Osteoblast (primary cell): ENCODE measurements at regions not wholly inside any gene's neighbourhood (a gene's known extent, or its start where the extent isn't known, plus 50 kb on each side); places are given as distances from the start of the nearest gene placed in this dataset.

ENCODE experiments used
- DNase-seq: peaks from one replicate; pipeline ENCODE4 v3.0.0; 2011; ENCODE audit warnings: low spot score, mixed read lengths; ENCODE audit not compliant: insufficient read length; ENCODE audit errors: missing footprints
- H2AFZ ChIP-seq: 2 replicates; pipeline ENCODE4 v1.6.0; 2011; ENCODE audit warnings: mild to moderate bottlenecking, low read length
- H3K27ac ChIP-seq: 2 replicates; pipeline ENCODE4 v1.5.1; 2011; ENCODE audit warnings: mild to moderate bottlenecking, low read depth, low read length, moderate library complexity
- H3K27me3 ChIP-seq: 2 replicates; pipeline ENCODE4 v1.6.0; 2012; ENCODE audit warnings: mild to moderate bottlenecking, control low read depth, inconsistent platforms, low read length, moderate library complexity; ENCODE audit not compliant: insufficient read depth
- H3K36me3 ChIP-seq: 2 replicates; pipeline ENCODE4 v1.5.1; 2011; ENCODE audit warnings: mild to moderate bottlenecking, low read length, control low read depth, moderate library complexity; ENCODE audit not compliant: insufficient read depth
- H3K4me1 ChIP-seq: 2 replicates; pipeline ENCODE4 v1.5.1; 2011; ENCODE audit warnings: mild to moderate bottlenecking, low read length, control low read depth, moderate library complexity; ENCODE audit not compliant: insufficient read depth
- H3K4me2 ChIP-seq: 2 replicates; pipeline ENCODE4 v1.6.0; 2011; ENCODE audit warnings: mild to moderate bottlenecking, low read length; ENCODE audit not compliant: insufficient read depth
- H3K4me3 ChIP-seq: fragments of 200-600 bp; sonication (generic); 3 replicates; pipeline ENCODE4 v1.5.1; 2012; ENCODE audit warnings: mild to moderate bottlenecking, low read length, inconsistent platforms; ENCODE audit not compliant: insufficient read depth
- H3K79me2 ChIP-seq: 2 replicates; pipeline ENCODE4 v1.6.0; 2012; ENCODE audit warnings: mild to moderate bottlenecking, low read length, control low read depth, inconsistent platforms; ENCODE audit not compliant: insufficient read depth
- H3K9me3 ChIP-seq: 2 replicates; pipeline ENCODE4 v1.5.1; 2011; ENCODE audit warnings: low read depth, low read length, control low read depth
- H4K20me1 ChIP-seq: 2 replicates; pipeline ENCODE4 v1.6.0; 2012; ENCODE audit warnings: mild to moderate bottlenecking, low read length, control low read depth; ENCODE audit not compliant: insufficient read depth
- CTCF ChIP-seq: IDR thresholded peaks from 2 replicates; pipeline ENCODE4 v1.5.1; 2011; ENCODE audit warnings: mild to moderate bottlenecking, low read depth, low read length, moderate library complexity; ENCODE audit errors: extremely low read depth

GRCh38 chr1:56434740-56435139 lies 144.6 kb downstream of the PLPP3 start:
- no peaks in the 10 kb centered on the region for H3K36me3 ChIP-seq

GRCh38 chr1:56434025-56434424 lies 145.3 kb downstream of the PLPP3 start:
- Histone ChIP-seq H3K4me3 (no peak overlapping the region), H3K4me2 (no peak overlapping the region), H3K79me2 (no peaks in the 10 kb centered on the region), H3K9me3 (no peaks in the 10 kb centered on the region), H3K4me1 (no peaks in the 10 kb centered on the region), H3K27ac (no peak overlapping the region), H4K20me1 (no peaks in the 10 kb centered on the region), H3K36me3 (no peaks in the 10 kb centered on the region), H2AFZ (no peak overlapping the region), H3K27me3 (no peaks in the 10 kb centered on the region)
- DNase-seq = no peak
- no peak for TF ChIP-seq CTCF

More at GRCh38 chr1:56434740-56435139, 144.6 kb downstream of the PLPP3 start:
- DNase-seq = no peak
- Histone ChIP-seq H3K4me3 (no peak overlapping the region), H3K79me2 (no peaks in the 10 kb centered on the region), H3K4me2 (no peak overlapping the region), H2AFZ (no peak overlapping the region), H3K27ac (no peak overlapping the region), H4K20me1 (no peaks in the 10 kb centered on the region), H3K9me3 (no peaks in the 10 kb centered on the region), H3K27me3 (no peaks in the 10 kb centered on the region), H3K4me1 (no peaks in the 10 kb centered on the region)
- TF ChIP-seq CTCF = no peak

- Histone ChIP-seq H2AFZ (no peak overlapping the region), H3K4me1 (no peaks in the 10 kb centered on the region), H3K79me2 (no peaks in the 10 kb centered on the region), H3K27me3 (no peaks in the 10 kb centered on the region), H3K27ac (no peak overlapping the region), H3K4me3 (no peak overlapping the region), H4K20me1 (no peaks in the 10 kb centered on the region), H3K9me3 (no peaks in the 10 kb centered on the region), H3K36me3 (no peaks in the 10 kb centered on the region), H3K4me2 (no peak overlapping the region)
- TF ChIP-seq CTCF = no peak
- no peak for DNase-seq
These were observed 146.2 kb downstream of the PLPP3 start for GRCh38 chr1:56433056-56433577.

GRCh38 chr1:56432166-56432971 lies 147.0 kb downstream of the PLPP3 start:
- Histone ChIP-seq H4K20me1 (no peaks in the 10 kb centered on the region), H3K4me3 (no peak overlapping the region), H3K79me2 (no peaks in the 10 kb centered on the region), H3K27me3 (no peaks in the 10 kb centered on the region), H3K9me3 (no peaks in the 10 kb centered on the region), H3K27ac (no peak overlapping the region), H3K36me3 (no peaks in the 10 kb centered on the region), H2AFZ (no peak overlapping the region), H3K4me2 (no peak overlapping the region), H3K4me1 (no peaks in the 10 kb centered on the region)
- no peak for DNase-seq
- TF ChIP-seq CTCF = no peak
